HPDE6-E6E7 (cell line): ENCODE measurements at regions not wholly inside any gene's neighbourhood (a gene's known extent, or its start where the extent isn't known, plus 50 kb on each side); places are given as distances from the start of the nearest gene placed in this dataset.
A peak's percentile ranks its signal among the peaks of the same experiment; 100 is the strongest.

Source experiments
- DNase-seq: peaks from one replicate; pipeline ENCODE4 v3.0.0; 2011; ENCODE audit warnings: missing footprints; ENCODE audit errors: extremely low spot score

DNA sequence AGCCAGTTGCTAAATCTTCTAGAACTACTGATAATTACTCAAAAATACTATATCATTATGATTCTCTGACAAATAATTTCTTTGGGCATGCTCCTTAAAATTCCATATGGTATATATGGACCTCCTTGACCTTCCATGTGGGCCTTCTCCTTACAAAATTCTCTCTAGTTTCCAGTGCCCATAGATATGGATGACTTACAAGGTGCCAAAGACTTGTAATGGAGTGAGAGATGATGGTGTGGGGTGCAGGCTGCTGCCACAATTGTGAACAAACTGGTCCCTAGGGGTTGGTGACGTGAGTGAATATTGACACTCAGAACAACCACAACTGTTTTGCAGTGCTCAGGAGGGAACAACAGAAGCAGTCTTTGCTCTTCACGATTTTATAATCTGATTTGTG, 378.9 kb downstream of the SNAPC1 start:
- DNase-seq = no peak

DNA sequence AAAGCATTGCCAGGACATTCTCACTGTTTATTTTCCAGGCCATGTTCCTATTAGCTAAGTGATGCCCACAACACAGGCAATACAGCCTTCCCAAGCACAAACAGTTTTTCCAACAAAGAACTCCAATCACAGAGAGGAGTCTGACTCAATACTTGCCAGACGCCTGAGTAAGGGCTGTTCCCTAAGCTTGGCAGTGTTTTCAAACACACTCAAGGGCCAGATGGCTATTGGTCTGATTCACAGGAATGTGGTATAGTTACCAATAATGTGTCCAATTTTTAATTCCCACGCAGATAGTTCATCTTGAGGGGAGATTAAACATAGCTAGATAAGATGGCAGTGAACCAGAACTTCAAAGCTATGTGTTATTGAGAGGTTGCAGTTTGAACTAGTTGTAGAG, 381.0 kb downstream of the SNAPC1 start:
- no peak for DNase-seq

DNA sequence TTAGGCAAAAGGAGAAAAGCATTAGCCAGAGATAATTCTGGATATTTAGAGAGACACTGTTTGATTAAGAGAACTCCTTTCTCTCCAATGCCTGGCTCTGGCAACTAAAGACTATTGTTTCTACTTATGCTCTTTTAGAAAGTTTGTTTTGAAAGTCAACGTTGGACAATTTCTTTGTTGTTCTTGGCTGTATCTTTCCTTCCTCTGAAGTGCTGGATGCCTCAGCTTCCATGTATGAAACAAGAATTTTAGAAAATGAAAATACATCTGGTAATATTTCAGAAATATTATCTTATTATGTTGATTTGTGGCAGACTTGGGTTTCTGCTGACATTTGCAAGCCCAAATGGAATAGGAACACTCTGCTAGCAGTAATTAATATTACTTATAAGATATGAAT, 382.6 kb downstream of the SNAPC1 start:
- no peak for DNase-seq

DNA sequence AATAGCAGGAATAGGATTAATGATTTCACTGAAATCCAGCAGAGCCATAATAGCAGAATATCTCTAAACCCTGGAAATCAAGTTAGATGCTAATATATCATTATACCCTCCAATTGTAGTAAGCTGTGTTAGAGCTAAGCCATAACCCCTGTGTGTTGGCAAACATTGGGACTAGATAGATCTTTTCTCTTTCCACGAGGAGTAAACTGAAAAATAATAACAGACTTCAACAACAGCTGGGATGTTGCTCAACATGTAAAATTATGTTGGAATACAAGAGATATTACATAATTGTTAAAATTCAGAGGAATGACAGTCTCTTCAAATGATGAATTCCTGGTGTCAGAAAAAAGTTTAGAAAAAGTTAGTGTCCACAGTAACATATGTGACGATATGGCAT, 383.8 kb downstream of the SNAPC1 start:
- no peak for DNase-seq

GRCh38 chr14:62156052-62156451, 393.8 kb downstream of the SNAPC1 start:
- DNase-seq = no peak

GRCh38 chr14:62158779-62159178, 396.6 kb downstream of the SNAPC1 start:
- DNase-seq = no peak

DNA sequence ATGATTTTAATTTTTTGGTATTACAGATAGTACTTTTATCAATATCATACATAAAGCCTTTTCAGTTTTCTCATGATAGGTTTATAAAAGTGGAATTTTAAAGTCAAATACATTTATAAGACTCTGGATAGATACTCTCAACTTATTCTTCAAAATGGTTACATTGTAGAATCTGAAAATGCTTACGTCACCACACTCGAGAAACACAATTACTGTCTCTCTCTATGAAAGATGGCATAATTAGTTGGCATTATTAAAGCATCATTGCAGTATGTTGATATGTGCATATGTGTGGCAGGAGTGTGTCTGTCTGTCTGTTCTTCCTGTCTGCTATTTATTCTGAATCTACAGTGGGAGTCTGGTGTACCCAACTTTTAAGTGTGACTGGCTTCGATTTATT, 397.1 kb downstream of the SNAPC1 start:
- DNase-seq = no peak

- peak; percentile 53 for DNase-seq
These were observed 400.9 kb downstream of the SNAPC1 start for GRCh38 chr14:62162998-62163589.

GRCh38 chr14:62168564-62169155, 406.4 kb downstream of the SNAPC1 start:
- DNase-seq = no peak

DNA sequence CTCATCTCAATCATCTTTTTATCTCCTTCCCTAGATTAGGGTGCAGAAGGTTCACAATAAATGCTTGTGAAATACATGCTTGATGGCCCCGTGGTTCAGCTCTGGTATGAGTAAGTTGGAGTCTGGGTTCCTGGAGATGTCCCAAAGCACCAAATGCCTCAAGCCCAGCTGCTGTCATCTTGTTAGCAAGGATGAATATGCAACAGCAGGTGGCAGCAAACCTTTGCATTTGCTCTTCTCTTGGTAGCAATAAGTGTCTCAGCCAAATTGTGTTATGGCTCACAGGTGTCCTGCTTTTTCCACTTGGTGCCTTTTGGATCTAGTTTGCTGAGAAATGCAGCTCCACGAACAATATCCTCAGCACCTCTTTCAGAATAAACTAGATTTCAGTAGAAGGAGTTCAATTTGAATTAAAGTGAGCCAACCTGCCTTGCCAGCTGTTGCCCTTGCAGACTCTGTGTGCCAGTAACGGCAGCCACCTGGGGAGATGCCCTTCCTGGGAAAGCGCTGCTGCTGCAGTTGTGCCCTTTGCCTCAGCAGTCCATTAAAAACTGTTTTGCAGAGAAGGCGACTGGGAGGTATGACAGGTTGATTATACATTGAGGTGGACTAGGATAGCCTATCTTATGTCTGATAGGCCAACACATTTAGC, 417.3 kb downstream of the SNAPC1 start:
- DNase-seq = peak; percentile 63

DNA sequence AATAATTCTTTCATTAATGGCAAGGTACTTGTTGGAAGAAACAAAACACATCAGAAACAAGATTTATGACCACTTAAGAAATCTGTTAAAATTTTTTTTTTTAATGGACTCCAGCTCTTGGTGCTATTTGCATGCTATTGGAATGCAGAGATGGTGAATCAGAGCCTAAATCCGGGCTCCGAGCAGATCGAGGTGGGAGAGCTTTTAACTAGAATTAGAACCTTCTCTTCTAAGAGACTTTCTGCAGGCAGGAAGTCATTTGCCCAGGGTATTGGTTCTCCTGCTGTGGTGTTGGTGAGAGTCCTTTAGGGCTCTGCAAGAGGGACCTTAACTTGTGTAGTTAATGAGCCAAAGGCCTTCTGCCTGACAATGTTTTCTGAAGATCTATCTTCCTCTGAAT, 419.4 kb downstream of the SNAPC1 start:
- no peak for DNase-seq

GRCh38 chr14:62185078-62185477, 422.9 kb downstream of the SNAPC1 start:
- no peak for DNase-seq

GRCh38 chr14:62187265-62187664, 425.0 kb downstream of the SNAPC1 start:
- DNase-seq = no peak

GRCh38 chr14:62189698-62190097, 427.5 kb downstream of the SNAPC1 start:
- no peak for DNase-seq

DNA sequence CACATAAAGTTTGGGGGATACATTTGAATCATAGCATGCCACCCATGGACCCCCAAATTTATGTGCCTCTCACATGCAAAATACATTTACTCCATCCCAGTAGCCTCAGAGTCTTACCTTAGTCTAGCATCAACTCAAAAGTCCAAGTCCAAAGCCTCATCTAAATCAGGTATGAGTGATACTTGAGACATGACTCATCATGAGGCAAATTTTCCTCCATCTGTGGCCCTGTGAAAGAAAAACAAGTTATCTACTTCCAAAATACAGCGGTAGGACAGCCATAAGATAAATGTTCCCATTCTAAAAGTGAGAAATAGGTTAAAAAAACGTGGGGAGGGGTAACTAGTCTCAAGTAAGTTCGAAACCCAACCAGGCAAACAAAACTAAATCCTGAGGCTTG, 444.2 kb downstream of the SNAPC1 start:
- no peak for DNase-seq

DNA sequence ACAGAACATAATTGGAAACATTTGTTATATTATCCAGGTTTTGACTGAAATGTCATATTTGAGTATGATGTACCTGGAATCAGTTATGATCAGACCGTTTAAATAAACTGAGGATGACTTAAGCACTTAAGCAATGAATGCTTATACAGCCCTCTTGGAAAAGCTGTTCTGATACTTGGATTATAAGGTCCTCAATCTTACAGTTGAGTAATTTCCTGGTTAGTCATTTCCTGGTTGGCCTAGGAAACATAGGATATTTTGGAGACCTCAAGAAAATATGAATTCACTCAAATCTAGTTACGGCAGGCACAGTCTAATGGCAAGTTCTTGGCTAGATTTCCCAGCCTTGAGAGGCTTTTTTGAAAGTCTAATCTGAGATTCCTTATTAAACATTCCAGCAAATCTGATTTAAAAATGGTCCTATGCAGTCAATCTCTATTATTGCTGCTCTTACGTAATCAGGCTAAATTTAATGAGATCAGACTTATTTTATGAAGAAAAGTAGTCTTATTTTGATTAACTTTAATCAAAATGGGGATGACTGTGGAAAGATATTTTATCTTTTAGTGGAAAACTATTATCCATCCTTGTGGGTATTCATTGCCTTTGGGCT, 447.2 kb downstream of the SNAPC1 start:
- peak; percentile 39 for DNase-seq

- DNase-seq = no peak
These were observed 451.3 kb downstream of the SNAPC1 start for GRCh38 chr14:62213516-62213915.

- DNase-seq = no peak
These were observed 453.9 kb downstream of the SNAPC1 start for GRCh38 chr14:62216121-62216520.

DNA sequence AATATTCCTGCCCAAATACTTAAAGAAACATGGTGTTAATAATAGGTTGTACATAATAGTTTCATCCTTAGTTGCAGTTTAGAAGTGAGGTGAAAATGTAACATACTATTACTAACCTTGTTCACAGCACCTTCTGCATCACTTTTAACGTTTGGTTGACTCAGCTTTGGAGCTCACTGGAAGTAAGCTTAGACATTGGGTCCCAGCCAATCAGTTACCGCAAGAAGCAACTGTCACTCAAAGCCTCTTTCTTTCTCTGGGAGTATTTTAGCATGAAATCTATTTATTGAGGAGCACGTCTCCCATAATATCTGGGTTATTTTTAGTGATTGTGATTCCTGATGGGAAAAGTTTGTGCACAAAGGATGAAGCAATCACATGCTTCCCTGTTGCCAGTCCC, 472.6 kb downstream of the SNAPC1 start:
- DNase-seq = no peak

DNA sequence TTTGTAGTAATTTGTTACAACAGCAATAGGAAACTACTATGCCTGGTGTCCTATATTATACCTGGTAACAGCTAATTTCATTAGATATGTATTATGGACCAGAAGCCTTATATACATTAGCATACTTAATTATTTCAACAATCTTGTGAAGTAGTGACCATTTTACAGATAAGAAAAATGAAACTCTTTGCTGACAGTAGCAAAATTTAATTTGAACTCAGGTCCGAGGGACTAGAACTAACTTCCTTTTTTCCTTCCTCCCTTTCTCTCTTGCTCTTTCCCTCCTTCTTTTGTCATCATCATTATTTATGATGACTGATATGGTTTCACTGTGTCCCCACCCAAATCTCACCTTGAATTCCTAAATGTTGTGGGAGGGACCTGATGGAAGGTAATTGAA, 482.0 kb downstream of the SNAPC1 start:
- DNase-seq = no peak

GRCh38 chr14:62247266-62247665, 485.0 kb downstream of the SNAPC1 start:
- no peak for DNase-seq

GRCh38 chr14:62251237-62251636, 489.0 kb downstream of the SNAPC1 start:
- no peak for DNase-seq

DNA sequence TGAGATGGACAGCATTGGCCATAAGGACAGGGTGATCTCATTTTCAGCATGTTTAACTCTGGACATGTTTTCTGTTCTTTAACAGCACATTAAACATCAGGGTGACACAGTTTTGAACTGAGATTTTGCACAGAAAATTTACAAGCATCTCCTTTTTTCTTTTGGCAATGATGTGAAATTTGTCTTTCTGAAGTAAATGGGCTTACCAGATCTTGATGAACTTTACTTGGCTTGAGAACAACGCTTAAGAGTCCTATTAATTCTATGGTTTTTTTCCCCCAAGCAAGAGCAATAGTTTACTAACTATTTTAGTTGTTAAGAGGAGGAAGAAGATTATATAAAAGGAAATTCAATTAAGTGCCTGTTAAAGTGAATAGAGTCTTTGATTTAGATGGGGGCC, 491.0 kb downstream of the SNAPC1 start:
- DNase-seq = no peak
